ENCODE measurements at regions not wholly inside any gene's neighbourhood (a gene's known extent, or its start where the extent isn't known, plus 50 kb on each side); places are given as distances from the start of the nearest gene placed in this dataset.

- H3K9me3 Mint-ChIP-seq, result no peaks in the 10 kb centered on the region
- no peaks in the 10 kb centered on the region for H3K36me3 Mint-ChIP-seq (ENCODE audit: low read depth)
- H3K4me3 Mint-ChIP-seq, result no peak overlapping the region
- H3K27ac Mint-ChIP-seq, result no peak overlapping the region
- H3K27me3 Mint-ChIP-seq, result peaks cover 22% of the 10 kb centered on the region
- peaks cover 4% of the 10 kb centered on the region for H3K4me1 Mint-ChIP-seq (ENCODE audit: low read depth)
These were observed 214.3 kb downstream of the ARRDC4 start for GRCh38 chr15:98174841-98175240.

- H3K4me3 Mint-ChIP-seq, result no peak overlapping the region
- H3K27ac Mint-ChIP-seq, result no peak overlapping the region
- peaks cover 28% of the 10 kb centered on the region for H3K27me3 Mint-ChIP-seq
- H3K36me3 Mint-ChIP-seq (ENCODE audit: low read depth), result no peaks in the 10 kb centered on the region
- peaks cover 4% of the 10 kb centered on the region for H3K4me1 Mint-ChIP-seq (ENCODE audit: low read depth)
- H3K9me3 Mint-ChIP-seq, result no peaks in the 10 kb centered on the region
These were observed 217.6 kb downstream of the ARRDC4 start for GRCh38 chr15:98177966-98178592.

DNA sequence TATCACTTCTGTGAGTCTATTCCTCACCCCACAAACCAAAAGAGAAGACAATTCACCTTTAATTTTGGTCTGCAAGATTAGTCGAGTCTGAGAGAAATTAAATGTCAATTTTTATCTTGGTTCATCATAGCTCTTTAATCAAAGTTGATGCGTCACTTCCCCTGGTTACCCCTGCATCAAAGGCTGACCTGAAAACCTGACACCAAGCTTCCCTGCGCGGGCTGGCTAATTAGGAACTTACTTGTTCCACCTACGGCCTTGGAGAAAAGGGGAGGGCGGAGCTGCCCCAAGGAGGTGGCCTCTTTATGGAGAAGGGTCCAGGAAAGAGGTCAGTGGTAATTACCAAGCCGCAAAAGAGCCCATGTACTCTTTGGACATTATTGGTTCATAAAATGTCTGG lies 218.4 kb downstream of the ARRDC4 start:
- H3K4me1 Mint-ChIP-seq (ENCODE audit: low read depth), result peaks cover 4% of the 10 kb centered on the region
- H3K27me3 Mint-ChIP-seq, result peaks cover 28% of the 10 kb centered on the region
- no peaks in the 10 kb centered on the region for H3K36me3 Mint-ChIP-seq (ENCODE audit: low read depth)
- H3K9me3 Mint-ChIP-seq, result no peaks in the 10 kb centered on the region
- H3K4me3 Mint-ChIP-seq, result no peak overlapping the region
- no peak overlapping the region for H3K27ac Mint-ChIP-seq

- Mint-ChIP-seq H3K27me3 (no peaks in the 10 kb centered on the region), H3K4me1 (ENCODE audit: low read depth) (no peaks in the 10 kb centered on the region), H3K36me3 (ENCODE audit: low read depth) (no peaks in the 10 kb centered on the region), H3K4me3 (no peak overlapping the region), H3K27ac (no peak overlapping the region), H3K9me3 (no peaks in the 10 kb centered on the region)
These were observed 227.0 kb downstream of the ARRDC4 start for GRCh38 chr15:98187549-98187948.

GRCh38 chr15:98190914-98191313 lies 230.4 kb downstream of the ARRDC4 start:
- Mint-ChIP-seq H3K27ac (no peak overlapping the region), H3K27me3 (no peaks in the 10 kb centered on the region), H3K4me1 (ENCODE audit: low read depth) (no peaks in the 10 kb centered on the region), H3K9me3 (no peaks in the 10 kb centered on the region), H3K4me3 (no peak overlapping the region), H3K36me3 (ENCODE audit: low read depth) (no peaks in the 10 kb centered on the region)

GRCh38 chr15:98195796-98196195 lies 235.3 kb downstream of the ARRDC4 start:
- Mint-ChIP-seq H3K27me3 (no peaks in the 10 kb centered on the region), H3K4me1 (ENCODE audit: low read depth) (no peaks in the 10 kb centered on the region), H3K27ac (no peak overlapping the region), H3K36me3 (ENCODE audit: low read depth) (no peaks in the 10 kb centered on the region), H3K4me3 (no peak overlapping the region), H3K9me3 (no peaks in the 10 kb centered on the region)

- no peaks in the 10 kb centered on the region for H3K36me3 Mint-ChIP-seq (ENCODE audit: low read depth)
- H3K4me1 Mint-ChIP-seq (ENCODE audit: low read depth), result no peaks in the 10 kb centered on the region
- no peak overlapping the region for H3K4me3 Mint-ChIP-seq
- no peaks in the 10 kb centered on the region for H3K27me3 Mint-ChIP-seq
- H3K27ac Mint-ChIP-seq, result no peak overlapping the region
- no peaks in the 10 kb centered on the region for H3K9me3 Mint-ChIP-seq
These were observed 235.9 kb downstream of the ARRDC4 start for GRCh38 chr15:98196371-98196770.

- no peaks in the 10 kb centered on the region for H3K4me1 Mint-ChIP-seq (ENCODE audit: low read depth)
- no peaks in the 10 kb centered on the region for H3K9me3 Mint-ChIP-seq
- no peak overlapping the region for H3K4me3 Mint-ChIP-seq
- no peaks in the 10 kb centered on the region for H3K36me3 Mint-ChIP-seq (ENCODE audit: low read depth)
- H3K27me3 Mint-ChIP-seq, result peaks cover 11% of the 10 kb centered on the region
- H3K27ac Mint-ChIP-seq, result no peak overlapping the region
These were observed 241.8 kb downstream of the ARRDC4 start for GRCh38 chr15:98202256-98202655.

GRCh38 chr15:98203872-98204660 lies 243.6 kb downstream of the ARRDC4 start:
- no peak overlapping the region for H3K4me3 Mint-ChIP-seq
- no peaks in the 10 kb centered on the region for H3K4me1 Mint-ChIP-seq (ENCODE audit: low read depth)
- no peaks in the 10 kb centered on the region for H3K36me3 Mint-ChIP-seq (ENCODE audit: low read depth)
- no peak overlapping the region for H3K27ac Mint-ChIP-seq
- H3K9me3 Mint-ChIP-seq, result no peaks in the 10 kb centered on the region
- H3K27me3 Mint-ChIP-seq, result peaks cover 11% of the 10 kb centered on the region

GRCh38 chr15:98207928-98208327 lies 247.4 kb downstream of the ARRDC4 start:
- no peaks in the 10 kb centered on the region for H3K9me3 Mint-ChIP-seq
- H3K27me3 Mint-ChIP-seq, result peaks cover 7% of the 10 kb centered on the region
- H3K4me3 Mint-ChIP-seq, result no peak overlapping the region
- H3K27ac Mint-ChIP-seq, result no peak overlapping the region
- H3K4me1 Mint-ChIP-seq (ENCODE audit: low read depth), result no peaks in the 10 kb centered on the region
- H3K36me3 Mint-ChIP-seq (ENCODE audit: low read depth), result no peaks in the 10 kb centered on the region

DNA sequence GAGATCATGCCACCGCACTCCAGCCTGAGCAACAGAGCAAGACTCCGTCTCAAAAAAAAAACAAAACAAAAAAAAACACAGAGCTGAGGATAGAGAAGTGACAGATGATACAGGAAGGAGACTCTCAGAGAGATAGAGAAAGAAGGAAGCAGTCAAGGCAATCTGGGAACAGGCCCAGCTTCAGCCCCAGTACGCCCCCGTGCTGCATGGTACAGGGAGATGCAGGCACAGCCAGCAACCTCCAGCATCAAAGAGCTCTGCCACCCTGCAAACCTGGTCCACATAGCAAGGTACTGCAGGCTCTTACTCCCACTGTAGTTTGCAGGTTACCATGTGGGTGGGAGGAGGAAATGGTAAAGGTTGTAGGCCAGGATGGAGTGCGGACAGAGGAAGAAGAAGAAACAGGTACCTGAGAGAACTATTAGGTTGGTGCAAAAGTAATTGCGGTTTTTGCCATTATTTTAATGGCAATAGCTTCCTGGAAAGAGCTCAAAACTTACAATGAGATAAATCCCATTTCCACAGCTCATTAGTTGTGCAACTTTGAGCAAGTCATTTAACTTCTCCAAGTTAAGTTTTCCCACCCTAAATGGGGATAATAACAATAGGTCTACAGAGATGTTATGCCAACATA lies 253.0 kb downstream of the ARRDC4 start:
- H3K27me3 Mint-ChIP-seq, result no peaks in the 10 kb centered on the region
- no peaks in the 10 kb centered on the region for H3K36me3 Mint-ChIP-seq (ENCODE audit: low read depth)
- no peak overlapping the region for H3K4me3 Mint-ChIP-seq
- H3K27ac Mint-ChIP-seq, result no peak overlapping the region
- H3K9me3 Mint-ChIP-seq, result no peaks in the 10 kb centered on the region
- H3K4me1 Mint-ChIP-seq (ENCODE audit: low read depth), result no peaks in the 10 kb centered on the region

DNA sequence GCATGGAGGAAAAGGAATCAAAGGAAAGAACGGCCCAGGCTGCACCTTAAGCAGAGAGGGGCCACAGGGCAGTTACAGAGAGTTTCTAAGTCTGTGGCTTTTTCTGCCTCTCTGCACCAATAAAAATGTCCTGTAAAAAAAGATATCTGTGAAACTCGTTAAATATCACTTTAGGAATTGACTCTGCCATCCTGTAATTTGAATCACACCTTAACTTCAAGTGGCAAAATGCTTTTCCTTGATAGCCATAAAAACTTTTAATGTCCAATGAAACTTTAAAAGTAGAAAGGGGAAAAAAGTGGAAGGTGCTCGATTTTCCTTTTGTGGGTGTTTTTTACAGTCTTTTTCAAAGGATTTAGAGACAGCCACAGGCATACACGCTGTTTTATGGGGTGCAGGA lies 255.7 kb downstream of the ARRDC4 start:
- H3K4me1 Mint-ChIP-seq (ENCODE audit: low read depth), result no peaks in the 10 kb centered on the region
- no peaks in the 10 kb centered on the region for H3K36me3 Mint-ChIP-seq (ENCODE audit: low read depth)
- no peak overlapping the region for H3K27ac Mint-ChIP-seq
- H3K4me3 Mint-ChIP-seq, result no peak overlapping the region
- no peaks in the 10 kb centered on the region for H3K27me3 Mint-ChIP-seq
- no peaks in the 10 kb centered on the region for H3K9me3 Mint-ChIP-seq

GRCh38 chr15:98217356-98217755 lies 256.9 kb downstream of the ARRDC4 start:
- H3K4me3 Mint-ChIP-seq, result no peak overlapping the region
- no peaks in the 10 kb centered on the region for H3K36me3 Mint-ChIP-seq (ENCODE audit: low read depth)
- H3K9me3 Mint-ChIP-seq, result no peaks in the 10 kb centered on the region
- no peak overlapping the region for H3K27ac Mint-ChIP-seq
- no peaks in the 10 kb centered on the region for H3K4me1 Mint-ChIP-seq (ENCODE audit: low read depth)
- no peaks in the 10 kb centered on the region for H3K27me3 Mint-ChIP-seq

DNA sequence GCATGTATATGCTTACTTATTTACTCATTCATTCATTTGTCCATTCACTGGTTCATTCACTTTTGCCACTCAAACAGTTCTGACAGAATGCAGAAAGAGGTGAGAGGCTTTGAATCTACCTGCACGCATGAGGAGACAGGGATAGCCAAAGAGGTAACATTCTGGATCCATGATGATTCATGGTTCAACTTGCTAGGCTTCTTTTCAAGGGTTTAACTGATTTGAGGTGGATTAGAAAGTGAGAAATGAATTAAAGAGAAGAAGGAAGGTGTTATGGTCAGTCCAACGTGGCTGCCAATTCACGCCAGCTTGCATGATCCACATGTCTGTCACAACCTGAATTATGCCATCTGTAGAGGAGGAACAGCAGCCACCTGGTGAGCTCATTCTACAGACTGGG lies 260.6 kb downstream of the ARRDC4 start:
- H3K4me1 Mint-ChIP-seq (ENCODE audit: low read depth), result no peaks in the 10 kb centered on the region
- no peak overlapping the region for H3K27ac Mint-ChIP-seq
- no peaks in the 10 kb centered on the region for H3K27me3 Mint-ChIP-seq
- H3K36me3 Mint-ChIP-seq (ENCODE audit: low read depth), result no peaks in the 10 kb centered on the region
- no peak overlapping the region for H3K4me3 Mint-ChIP-seq
- H3K9me3 Mint-ChIP-seq, result no peaks in the 10 kb centered on the region

DNA sequence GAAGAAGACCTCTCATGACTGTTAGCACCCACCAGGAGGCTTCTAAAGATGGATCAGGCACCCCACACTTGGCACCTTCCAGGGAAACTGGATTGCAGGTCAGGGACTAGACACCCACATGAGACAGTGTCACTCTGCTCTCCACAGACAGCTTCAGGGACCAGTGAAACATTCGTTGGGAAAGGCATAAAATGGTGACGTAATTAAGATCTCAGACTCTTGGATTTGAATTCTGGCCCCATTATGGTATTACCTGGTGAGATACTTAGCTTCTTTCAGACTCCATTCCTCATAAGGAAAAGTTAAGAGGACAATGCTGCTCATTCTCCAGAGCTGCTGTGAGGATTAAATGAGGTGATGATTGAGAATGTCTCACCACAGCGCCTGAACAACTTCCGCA lies 261.1 kb downstream of the ARRDC4 start:
- H3K27ac Mint-ChIP-seq, result no peak overlapping the region
- H3K9me3 Mint-ChIP-seq, result no peaks in the 10 kb centered on the region
- H3K27me3 Mint-ChIP-seq, result no peaks in the 10 kb centered on the region
- H3K4me1 Mint-ChIP-seq (ENCODE audit: low read depth), result no peaks in the 10 kb centered on the region
- no peaks in the 10 kb centered on the region for H3K36me3 Mint-ChIP-seq (ENCODE audit: low read depth)
- H3K4me3 Mint-ChIP-seq, result no peak overlapping the region
